ENCODE measurements at regions not wholly inside any gene's neighbourhood (a gene's known extent, or its start where the extent isn't known, plus 50 kb on each side); places are given as distances from the start of the nearest gene placed in this dataset.

DNA sequence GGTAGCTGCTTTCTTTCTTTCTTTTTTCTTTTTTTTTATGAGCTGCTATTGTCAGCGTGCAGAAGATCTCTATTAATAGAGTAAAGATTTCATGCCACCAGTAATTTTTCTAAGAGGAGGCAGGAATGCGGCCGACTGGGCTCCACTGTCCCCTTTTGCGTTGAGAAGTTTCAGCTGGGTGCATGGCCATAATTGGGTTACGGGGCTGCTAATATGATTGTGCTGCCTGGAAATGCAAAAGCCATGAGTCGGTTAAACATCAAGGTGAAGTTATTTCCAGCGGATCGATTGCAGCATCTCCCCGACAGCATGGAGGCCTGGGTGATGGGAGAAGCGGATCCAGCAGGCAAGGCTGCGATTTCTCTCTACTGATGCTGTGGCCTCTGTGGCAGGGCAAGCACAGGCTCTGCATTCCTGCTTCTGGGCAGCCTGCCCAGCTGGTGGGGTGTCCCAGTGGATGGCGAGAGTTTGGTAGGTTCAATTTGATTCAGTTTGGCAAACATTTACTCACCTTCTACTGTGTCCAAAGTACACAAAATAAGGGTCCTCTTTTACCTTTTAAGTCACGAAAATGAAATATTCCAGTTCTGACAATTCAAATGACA is 54.4 kb upstream of the PRMT8 start:
- TF ChIP-seq SNAI2 (CRISPR knock-in tag; IDR thresholded peaks at IDR 0.05) (no peak), TCF4 (CRISPR knock-in tag; IDR thresholded peaks at IDR 0.05; ENCODE audit: borderline replicate concordance) (no peak), RARB (CRISPR knock-in tag; IDR thresholded peaks at IDR 0.05) (no peak), ZC3H10 (CRISPR knock-in tag; IDR thresholded peaks at IDR 0.05) (no peak), ZNF565 (CRISPR knock-in tag; conservative IDR thresholded peaks at IDR 0.05; ENCODE audit: low read depth) (no peak), TOX (CRISPR knock-in tag; IDR thresholded peaks at IDR 0.05; ENCODE audit: borderline replicate concordance) (no peak), BACH2 (CRISPR knock-in tag; IDR thresholded peaks at IDR 0.05; ENCODE audit: borderline replicate concordance) (no peak), ISL1 (CRISPR knock-in tag; IDR thresholded peaks at IDR 0.05) (no peak), ESRRG (CRISPR knock-in tag; IDR thresholded peaks at IDR 0.05) (no peak), ZNF70 (CRISPR knock-in tag; IDR thresholded peaks at IDR 0.05) (no peak), ZFP3 (CRISPR knock-in tag; IDR thresholded peaks at IDR 0.05) (no peak), CSDC2 (CRISPR knock-in tag; IDR thresholded peaks at IDR 0.05) (no peak), ZNF8 (CRISPR knock-in tag; IDR thresholded peaks at IDR 0.05) (no peak)
- TF ChIP-seq, protein P1, sequence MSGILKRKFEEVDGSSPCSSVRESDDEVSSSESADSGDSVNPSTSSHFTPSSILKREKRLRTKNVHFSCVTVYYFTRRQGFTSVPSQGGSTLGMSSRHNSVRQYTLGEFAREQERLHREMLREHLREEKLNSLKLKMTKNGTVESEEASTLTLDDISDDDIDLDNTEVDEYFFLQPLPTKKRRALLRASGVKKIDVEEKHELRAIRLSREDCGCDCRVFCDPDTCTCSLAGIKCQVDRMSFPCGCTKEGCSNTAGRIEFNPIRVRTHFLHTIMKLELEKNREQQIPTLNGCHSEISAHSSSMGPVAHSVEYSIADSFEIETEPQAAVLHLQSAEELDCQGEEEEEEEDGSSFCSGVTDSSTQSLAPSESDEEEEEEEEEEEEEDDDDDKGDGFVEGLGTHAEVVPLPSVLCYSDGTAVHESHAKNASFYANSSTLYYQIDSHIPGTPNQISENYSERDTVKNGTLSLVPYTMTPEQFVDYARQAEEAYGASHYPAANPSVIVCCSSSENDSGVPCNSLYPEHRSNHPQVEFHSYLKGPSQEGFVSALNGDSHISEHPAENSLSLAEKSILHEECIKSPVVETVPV (CRISPR knock-in tag; IDR thresholded peaks at IDR 0.05), result no peak
- TF ChIP-seq, protein P2, sequence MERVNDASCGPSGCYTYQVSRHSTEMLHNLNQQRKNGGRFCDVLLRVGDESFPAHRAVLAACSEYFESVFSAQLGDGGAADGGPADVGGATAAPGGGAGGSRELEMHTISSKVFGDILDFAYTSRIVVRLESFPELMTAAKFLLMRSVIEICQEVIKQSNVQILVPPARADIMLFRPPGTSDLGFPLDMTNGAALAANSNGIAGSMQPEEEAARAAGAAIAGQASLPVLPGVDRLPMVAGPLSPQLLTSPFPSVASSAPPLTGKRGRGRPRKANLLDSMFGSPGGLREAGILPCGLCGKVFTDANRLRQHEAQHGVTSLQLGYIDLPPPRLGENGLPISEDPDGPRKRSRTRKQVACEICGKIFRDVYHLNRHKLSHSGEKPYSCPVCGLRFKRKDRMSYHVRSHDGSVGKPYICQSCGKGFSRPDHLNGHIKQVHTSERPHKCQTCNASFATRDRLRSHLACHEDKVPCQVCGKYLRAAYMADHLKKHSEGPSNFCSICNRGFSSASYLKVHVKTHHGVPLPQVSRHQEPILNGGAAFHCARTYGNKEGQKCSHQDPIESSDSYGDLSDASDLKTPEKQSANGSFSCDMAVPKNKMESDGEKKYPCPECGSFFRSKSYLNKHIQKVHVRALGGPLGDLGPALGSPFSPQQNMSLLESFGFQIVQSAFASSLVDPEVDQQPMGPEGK (CRISPR knock-in tag; IDR thresholded peaks at IDR 0.05; ENCODE audit: borderline replicate concordance), result no peak
- TF ChIP-seq, protein P3, sequence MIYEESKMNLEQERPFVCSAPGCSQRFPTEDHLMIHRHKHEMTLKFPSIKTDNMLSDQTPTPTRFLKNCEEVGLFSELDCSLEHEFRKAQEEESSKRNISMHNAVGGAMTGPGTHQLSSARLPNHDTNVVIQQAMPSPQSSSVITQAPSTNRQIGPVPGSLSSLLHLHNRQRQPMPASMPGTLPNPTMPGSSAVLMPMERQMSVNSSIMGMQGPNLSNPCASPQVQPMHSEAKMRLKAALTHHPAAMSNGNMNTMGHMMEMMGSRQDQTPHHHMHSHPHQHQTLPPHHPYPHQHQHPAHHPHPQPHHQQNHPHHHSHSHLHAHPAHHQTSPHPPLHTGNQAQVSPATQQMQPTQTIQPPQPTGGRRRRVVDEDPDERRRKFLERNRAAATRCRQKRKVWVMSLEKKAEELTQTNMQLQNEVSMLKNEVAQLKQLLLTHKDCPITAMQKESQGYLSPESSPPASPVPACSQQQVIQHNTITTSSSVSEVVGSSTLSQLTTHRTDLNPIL (CRISPR knock-in tag; IDR thresholded peaks at IDR 0.05; ENCODE audit: low read depth), result no peak
- peak; percentile 48; the same call in 1 of the 3 replicates for ATAC-seq

DNA sequence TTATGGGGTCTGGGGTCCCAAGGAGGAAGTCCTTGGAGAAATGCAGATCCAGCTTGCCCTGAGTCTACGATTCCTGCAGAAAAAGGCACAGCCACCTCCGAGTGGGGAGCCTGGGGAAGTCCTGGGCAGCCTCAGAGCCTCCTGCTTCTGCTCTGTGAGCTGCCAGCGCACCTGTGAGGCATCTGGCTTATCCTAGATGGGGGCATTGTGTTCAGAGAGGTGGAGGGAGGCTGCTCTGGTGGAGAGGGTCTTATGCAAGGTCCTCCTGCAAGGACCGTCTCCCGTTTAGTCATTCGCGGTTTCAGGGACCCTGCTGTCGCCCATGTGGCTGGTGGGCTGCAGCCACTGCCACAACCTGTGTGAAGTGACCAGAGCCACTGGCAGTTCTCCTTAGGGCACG is 53.0 kb upstream of the PRMT8 start:
- TF ChIP-seq ESRRG (CRISPR knock-in tag; IDR thresholded peaks at IDR 0.05), result no peak
- no peak for ATAC-seq

DNA sequence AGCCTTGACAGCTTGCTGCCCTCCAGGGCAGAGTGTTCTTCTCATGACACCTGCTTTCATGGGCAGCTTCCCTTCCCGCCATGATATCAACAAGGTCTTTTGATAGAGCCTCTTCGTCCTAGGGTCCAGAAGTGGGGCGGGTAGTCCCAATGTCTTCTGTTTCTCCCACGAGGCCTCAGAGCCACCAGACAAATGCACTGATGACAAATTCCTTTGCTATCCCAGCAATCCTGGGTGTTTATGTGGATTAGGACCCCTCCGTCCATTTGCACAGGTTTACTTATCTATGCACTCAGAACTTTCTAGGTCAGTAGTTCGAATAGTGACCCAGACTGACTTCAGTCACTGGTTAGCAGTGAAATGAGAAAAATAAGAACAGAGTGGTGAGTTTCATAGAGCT is 52.6 kb upstream of the PRMT8 start:
- TF ChIP-seq ZFP3 (CRISPR knock-in tag; IDR thresholded peaks at IDR 0.05) (no peak), ZC3H10 (CRISPR knock-in tag; IDR thresholded peaks at IDR 0.05) (no peak), SNAI2 (CRISPR knock-in tag; IDR thresholded peaks at IDR 0.05) (no peak)
- TF ChIP-seq, protein P2 (CRISPR knock-in tag; IDR thresholded peaks at IDR 0.05; ENCODE audit: borderline replicate concordance), result no peak
- TF ChIP-seq, protein P4, sequence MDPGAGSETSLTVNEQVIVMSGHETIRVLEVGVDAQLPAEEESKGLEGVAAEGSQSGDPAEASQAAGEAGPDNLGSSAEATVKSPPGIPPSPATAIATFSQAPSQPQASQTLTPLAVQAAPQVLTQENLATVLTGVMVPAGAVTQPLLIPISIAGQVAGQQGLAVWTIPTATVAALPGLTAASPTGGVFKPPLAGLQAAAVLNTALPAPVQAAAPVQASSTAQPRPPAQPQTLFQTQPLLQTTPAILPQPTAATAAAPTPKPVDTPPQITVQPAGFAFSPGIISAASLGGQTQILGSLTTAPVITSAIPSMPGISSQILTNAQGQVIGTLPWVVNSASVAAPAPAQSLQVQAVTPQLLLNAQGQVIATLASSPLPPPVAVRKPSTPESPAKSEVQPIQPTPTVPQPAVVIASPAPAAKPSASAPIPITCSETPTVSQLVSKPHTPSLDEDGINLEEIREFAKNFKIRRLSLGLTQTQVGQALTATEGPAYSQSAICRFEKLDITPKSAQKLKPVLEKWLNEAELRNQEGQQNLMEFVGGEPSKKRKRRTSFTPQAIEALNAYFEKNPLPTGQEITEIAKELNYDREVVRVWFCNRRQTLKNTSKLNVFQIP (CRISPR knock-in tag; IDR thresholded peaks at IDR 0.05; ENCODE audit: borderline replicate concordance, low read depth), result no peak
- no peak for ATAC-seq

Data from SK-N-SH treated with all-trans-retinoic acid at 6 μM for 48 hours (cell line).